ENCODE measurements at regions not wholly inside any gene's neighbourhood (a gene's known extent, or its start where the extent isn't known, plus 50 kb on each side); places are given as distances from the start of the nearest gene placed in this dataset.
"Not testable (repeated sequence)": the region's sequence is repeated elsewhere in the genome, so short reads cannot be mapped to it uniquely, and the experiment has no call there.

DNA sequence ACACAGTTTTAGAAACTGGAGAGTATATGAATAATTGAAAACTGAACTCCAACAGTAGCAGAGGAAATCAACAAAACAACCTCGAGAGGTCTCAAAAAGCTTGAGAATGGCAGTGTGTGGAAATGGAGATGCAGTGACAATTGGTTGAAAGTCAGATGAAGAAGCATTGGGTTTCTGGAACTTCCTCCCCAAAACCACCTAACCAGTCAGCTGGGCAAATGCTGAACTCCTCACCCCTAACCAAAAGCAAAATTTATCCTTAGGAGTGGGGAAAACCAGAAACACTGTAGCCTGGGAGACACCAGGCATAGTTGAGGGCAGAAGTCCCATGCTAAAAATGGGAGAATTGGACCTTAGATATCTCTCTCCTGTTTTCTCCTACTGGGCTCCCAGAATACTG is 109.9 kb downstream of the TANC2 start:
- no peak for DNase-seq (ENCODE audit: low read depth in 4 of 4, low spot score in 3 of 4)

GRCh38 chr17:63078707-63079106 is 112.7 kb downstream of the TANC2 start:
- DNase-seq (ENCODE audit: low read depth in 4 of 4, low spot score in 3 of 4): no peak

DNA sequence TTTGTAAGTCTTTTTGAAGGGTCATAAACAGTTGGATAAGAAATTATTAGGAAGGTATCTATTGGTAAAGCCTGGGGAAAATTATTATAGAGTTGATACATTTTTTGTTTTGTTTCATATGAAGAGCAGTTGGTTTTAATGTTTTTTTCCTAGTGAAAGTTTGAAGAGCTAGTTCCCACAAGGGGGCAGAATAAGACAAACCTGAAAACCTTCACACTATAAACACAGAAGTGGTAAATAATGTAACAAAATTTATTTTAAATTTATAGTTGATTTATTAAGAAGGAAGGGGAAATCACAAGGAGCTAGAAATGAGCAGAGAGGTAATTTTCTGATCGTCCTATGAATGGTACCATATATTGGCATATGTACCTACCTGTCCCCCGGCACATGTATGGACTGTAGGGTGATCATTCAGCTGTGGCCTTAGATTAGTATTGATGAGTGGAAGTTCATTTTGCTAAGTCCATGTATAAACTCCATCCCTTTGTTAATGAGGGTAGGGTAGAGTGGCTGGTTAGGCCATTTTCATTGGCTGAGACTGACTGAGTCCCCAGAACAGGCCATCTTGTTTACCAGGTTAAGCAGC is 116.3 kb downstream of the TANC2 start:
- DNase-seq (ENCODE audit: low read depth in 4 of 4, low spot score in 3 of 4): peak in 3 of 4 donors; percentile 7 to 20 (median 15)

GRCh38 chr17:63082952-63083351 is 116.9 kb downstream of the TANC2 start:
- DNase-seq (ENCODE audit: low read depth in 4 of 4, low spot score in 3 of 4): no peak

DNA sequence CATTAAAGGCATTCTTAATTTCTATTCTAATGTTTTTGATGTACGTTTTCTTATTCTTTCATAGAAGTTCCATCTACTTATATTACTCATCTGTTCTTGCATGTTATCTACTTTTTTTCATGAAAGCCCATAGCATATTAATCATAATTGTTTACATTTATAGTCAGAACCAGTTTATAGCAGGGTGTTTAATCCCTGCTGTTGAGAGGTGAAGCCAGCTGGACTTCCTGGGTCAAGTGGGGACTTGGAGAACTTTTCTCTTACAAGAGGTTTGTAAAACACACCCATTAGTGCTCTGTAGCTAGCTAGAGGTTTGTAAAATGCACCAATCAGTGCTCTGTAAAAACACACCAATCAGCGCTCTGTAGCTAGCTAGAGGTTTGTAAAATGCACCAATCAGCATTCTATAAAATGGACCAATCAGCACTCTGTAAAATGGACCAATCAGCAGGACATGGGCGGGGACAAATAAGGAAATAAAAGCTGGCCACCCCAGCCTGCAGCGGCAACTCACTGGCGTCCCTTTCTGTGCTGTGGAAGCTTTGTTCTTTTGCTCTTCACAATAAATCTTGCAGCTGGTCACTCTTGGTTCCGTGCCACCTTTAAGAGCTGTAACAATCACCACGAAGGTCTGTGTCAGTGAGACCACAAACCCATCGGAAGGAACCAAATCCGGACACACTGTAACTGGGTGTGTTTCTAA is 120.6 kb downstream of the TANC2 start:
- DNase-seq (ENCODE audit: low read depth in 4 of 4, low spot score in 3 of 4): no peak

DNA sequence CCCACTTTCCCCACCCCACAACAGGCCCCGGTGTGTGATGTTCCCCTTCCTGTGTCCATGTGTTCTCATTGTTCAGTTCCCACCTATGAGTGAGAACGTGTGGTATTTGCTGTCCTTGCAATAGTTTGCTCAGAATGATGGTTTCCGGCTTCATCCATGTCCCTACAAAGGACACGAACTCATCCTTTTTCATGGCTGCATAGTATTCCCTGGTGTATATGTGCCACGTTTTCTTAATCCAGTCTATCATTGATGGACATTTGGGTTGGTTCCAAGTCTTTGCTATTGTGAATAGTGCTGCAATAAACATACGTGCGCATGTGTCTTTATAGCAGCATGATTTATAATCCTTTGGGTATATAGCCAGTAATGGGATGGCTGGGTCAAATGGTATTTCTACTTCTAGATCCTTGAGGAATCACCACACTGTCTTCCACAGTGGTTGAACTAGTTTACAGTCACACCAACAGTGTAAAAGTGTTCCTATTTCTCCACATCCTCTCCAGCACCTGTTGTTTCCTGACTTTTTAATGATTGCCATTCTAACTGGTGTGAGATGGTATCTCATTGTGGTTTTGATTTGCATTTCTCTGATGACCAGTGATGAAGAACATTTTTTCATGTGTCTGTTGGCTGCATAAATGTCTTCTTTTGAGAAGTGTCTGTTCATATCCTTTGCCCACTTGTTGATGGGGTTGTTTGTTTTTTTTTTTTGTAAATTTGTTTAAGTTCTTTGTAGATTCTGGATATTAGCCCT is 124.5 kb downstream of the TANC2 start:
- DNase-seq (ENCODE audit: low read depth in 4 of 4, low spot score in 3 of 4): not testable (repeated sequence)

DNA sequence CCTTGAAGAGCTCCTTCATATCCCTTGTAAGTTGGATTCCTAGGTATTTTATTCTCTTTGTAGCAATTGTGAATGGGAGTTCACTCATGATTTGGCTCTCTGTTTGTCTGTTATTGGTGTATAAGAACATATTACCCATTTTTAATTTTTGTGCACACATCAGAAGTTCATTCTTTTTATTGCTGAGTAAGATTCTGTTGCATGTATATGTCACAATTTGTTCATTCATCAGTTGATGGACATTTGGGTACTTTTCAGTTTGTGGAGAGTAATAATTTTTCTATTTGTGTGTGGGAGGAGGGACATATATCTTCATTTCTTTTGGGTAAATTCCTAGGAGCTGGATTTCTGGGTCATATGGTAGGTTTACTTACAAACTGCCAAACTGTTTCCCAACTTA is 125.9 kb downstream of the TANC2 start:
- not testable (repeated sequence) for DNase-seq (ENCODE audit: low read depth in 4 of 4, low spot score in 3 of 4)

GRCh38 chr17:63094631-63095030 is 128.6 kb downstream of the TANC2 start:
- DNase-seq (ENCODE audit: low read depth in 4 of 4, low spot score in 3 of 4): no peak

- no peak for DNase-seq (ENCODE audit: low read depth in 4 of 4, low spot score in 3 of 4)
These were observed 129.4 kb downstream of the TANC2 start for GRCh38 chr17:63095459-63095858.

DNA sequence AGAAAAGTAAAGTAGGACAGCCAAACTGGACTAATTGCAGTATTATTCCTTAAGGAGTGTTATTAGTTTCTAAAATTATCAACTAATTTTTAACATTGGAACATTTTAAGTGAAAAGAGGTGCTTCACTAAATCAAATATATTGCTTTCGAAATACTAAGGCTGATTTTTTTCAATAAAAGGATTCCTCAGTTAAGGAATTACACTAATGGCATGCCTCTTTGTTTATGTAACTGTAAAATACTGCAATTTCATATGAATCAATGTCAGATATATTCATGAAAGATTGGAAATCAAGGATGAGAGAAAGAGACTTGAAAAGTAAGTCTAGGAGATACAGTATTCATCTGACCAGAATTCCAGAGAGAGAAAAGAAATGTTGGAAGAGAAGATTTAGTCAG is 129.8 kb downstream of the TANC2 start:
- no peak for DNase-seq (ENCODE audit: low read depth in 4 of 4, low spot score in 3 of 4)

DNA sequence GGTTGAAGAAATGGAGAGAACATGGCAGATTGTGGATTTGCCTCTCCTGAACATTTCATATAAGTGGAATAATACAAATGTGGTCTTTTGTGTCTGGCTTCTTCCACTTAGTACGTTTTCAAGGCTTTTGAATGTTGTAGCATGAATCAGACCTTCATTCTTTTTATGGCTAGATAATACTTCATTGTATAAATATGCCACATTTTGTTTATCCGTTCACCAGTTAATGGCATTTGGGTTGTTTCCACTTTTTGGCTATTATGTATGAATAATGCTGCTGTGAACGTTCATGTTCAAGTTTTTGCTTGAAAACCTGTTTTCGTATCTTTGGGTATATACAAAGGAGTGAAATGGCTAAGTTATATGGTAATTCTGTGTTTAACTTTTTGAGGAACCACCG is 130.4 kb downstream of the TANC2 start:
- no peak for DNase-seq (ENCODE audit: low read depth in 4 of 4, low spot score in 3 of 4)

- no peak for DNase-seq (ENCODE audit: low read depth in 4 of 4, low spot score in 3 of 4)
These were observed 133.4 kb downstream of the TANC2 start for GRCh38 chr17:63099425-63099824.

- no peak for DNase-seq (ENCODE audit: low read depth in 4 of 4, low spot score in 3 of 4)
These were observed 136.0 kb downstream of the TANC2 start for GRCh38 chr17:63102034-63102433.

DNA sequence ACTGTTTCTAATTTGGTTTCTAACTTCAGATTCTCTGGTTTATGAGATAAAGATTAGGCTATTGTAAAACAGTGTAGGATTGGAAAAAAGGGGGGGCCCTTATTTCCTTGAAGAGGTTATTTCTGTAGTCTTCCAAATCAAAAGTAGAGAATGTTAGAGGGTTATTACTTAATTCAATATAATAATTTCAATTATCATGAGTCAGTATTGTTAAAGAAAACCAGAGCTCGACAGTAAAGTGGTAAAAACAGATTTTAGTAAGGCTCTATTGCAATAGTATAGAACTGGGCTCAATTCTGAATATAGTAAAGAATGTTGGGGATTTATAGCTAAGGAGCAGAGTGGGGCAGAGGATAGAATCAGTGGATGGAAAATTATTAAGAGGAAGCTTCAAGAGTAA is 140.0 kb downstream of the TANC2 start:
- no peak for DNase-seq (ENCODE audit: low read depth in 4 of 4, low spot score in 3 of 4)

- DNase-seq (ENCODE audit: low read depth in 4 of 4, low spot score in 3 of 4): no peak
These were observed 143.6 kb downstream of the TANC2 start for GRCh38 chr17:63109661-63110060.

DNA sequence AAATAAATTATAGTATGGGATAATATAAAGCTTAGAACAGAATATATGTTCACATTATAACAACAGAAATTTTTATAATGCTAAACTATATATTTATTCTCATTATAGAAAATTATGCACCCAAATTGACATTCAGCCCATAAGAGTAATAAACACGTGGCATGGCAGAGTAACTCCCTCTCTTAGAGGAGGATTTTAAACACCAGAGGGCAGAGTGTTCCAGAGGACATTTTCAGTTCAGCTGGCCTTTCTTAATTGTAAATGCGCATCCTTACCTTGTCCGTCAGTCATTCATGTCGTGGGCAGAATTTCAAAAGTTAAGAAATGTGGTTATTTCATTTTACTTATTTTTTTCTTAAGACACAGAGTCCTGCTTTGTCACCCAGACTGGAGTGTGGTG is 147.1 kb downstream of the TANC2 start:
- DNase-seq (ENCODE audit: low read depth in 4 of 4, low spot score in 3 of 4): no peak

GRCh38 chr17:63116228-63116627 is 150.2 kb downstream of the TANC2 start:
- no peak for DNase-seq (ENCODE audit: low read depth in 4 of 4, low spot score in 3 of 4)

DNA sequence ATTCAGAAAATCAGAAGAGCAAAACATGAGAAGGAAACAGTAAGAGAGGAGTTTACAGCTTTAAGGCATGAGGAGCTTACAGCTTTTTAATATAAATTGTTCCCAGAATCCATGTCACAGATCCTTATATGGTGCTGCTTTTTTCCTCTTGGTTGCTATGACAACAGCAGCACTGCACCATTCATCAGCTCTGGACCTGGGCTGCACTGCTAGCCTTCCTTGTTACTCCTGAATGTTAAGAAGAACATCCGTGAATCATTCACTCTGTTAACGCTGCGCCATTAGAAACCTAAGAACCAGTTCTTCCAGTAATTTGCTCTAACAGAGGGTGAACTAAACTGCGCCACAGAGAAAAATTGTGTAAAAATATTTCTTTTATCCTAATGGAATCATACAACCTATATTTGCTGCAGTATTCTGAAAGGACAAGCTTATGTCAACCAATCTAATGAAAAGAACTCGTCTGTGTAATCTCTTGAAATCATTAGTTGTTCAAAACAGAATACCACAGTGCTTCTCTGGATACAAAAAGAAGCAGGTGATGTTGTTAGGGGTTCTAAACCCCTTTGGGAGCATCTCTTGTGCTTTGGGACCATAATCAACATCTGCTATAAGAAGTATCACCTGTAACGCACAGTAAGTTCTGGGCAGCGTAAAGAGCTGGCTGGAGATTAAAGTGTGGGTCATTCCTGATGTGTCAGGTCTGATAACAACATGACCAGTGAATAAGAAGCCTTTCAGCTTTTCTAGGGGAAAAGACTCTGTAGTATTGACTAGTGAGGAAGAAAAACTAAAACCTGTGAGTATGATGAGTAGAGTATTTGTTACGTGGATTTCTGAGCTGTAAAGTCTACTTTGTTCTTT is 151.2 kb downstream of the TANC2 start:
- peak; percentile 16 to 64 (median 56) for DNase-seq (ENCODE audit: low read depth in 4 of 4, low spot score in 3 of 4)

GRCh38 chr17:63120406-63120805 is 154.4 kb downstream of the TANC2 start:
- DNase-seq (ENCODE audit: low read depth in 4 of 4, low spot score in 3 of 4): no peak

- DNase-seq (ENCODE audit: low read depth in 4 of 4, low spot score in 3 of 4): no peak
These were observed 158.5 kb downstream of the TANC2 start for GRCh38 chr17:63124536-63124935.

DNA sequence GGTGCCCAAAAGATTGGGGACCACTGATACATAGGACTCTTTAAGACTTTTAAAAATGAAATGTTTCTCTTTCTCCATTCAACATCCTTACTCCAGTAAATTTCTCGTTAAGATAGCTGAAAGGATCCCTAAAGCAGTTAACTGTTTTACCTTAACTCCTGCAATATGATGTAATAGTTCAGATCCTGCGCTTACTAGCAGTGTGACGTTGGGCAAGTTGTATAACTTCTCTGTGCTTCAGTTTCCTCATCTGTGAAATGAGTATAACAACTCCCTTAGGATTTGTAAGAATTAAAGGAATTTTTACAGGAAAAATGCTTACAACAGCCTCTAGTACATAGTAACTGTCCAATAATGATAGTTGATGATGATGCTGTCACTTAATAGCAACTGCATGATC is 158.9 kb downstream of the TANC2 start:
- no peak for DNase-seq (ENCODE audit: low read depth in 4 of 4, low spot score in 3 of 4)
